LNCaP clone FGC (cell line): ENCODE measurements at regions not wholly inside any gene's neighbourhood (a gene's known extent, or its start where the extent isn't known, plus 50 kb on each side); places are given as distances from the start of the nearest gene placed in this dataset.

Experiments used
- DNase-seq: peaks from one replicate; pipeline ENCODE4 v3.0.0-alpha.2; 2011; ENCODE audit warnings: low read depth
- H3K4me3 ChIP-seq: 2 replicates; pipeline ENCODE4 v1.5.1; 2011; ENCODE audit warnings: mild to moderate bottlenecking, low read depth, low read length, control low read depth
- TF ChIP-seq, protein P1 (sequence below): IDR thresholded peaks from 2 replicates; pipeline ENCODE4 v1.5.1; 2012; ENCODE audit warnings: mild to moderate bottlenecking; ENCODE audit not compliant: control insufficient read depth, insufficient read depth; ENCODE audit errors: extremely low read depth

DNA sequence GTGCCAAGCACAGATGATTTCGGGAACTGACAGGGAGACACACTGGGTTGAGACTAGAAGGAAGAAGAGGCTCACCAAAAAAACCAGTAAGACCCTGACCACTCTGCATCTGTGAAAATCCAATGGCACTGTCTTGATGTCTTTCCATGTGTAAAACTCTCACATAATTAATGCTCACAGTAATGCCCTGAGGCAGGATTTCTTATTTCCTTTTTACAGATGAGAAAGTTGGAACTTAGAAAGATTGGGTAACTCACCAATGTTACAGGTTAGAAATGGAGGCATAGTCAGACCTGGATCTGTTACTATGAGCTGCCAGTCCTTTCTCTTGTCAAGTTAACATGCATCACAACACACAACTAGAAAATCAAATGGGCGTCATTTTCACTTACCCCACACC lies 151.0 kb upstream of the MCHR2 start:
- no peak for DNase-seq
- H3K4me3 ChIP-seq, result no peak overlapping the region
- TF ChIP-seq, protein P1, sequence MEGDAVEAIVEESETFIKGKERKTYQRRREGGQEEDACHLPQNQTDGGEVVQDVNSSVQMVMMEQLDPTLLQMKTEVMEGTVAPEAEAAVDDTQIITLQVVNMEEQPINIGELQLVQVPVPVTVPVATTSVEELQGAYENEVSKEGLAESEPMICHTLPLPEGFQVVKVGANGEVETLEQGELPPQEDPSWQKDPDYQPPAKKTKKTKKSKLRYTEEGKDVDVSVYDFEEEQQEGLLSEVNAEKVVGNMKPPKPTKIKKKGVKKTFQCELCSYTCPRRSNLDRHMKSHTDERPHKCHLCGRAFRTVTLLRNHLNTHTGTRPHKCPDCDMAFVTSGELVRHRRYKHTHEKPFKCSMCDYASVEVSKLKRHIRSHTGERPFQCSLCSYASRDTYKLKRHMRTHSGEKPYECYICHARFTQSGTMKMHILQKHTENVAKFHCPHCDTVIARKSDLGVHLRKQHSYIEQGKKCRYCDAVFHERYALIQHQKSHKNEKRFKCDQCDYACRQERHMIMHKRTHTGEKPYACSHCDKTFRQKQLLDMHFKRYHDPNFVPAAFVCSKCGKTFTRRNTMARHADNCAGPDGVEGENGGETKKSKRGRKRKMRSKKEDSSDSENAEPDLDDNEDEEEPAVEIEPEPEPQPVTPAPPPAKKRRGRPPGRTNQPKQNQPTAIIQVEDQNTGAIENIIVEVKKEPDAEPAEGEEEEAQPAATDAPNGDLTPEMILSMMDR, result no peak

- DNase-seq, result no peak
- TF ChIP-seq, protein P1, result no peak
- H3K4me3 ChIP-seq, result no peak overlapping the region
These were observed 144.5 kb upstream of the MCHR2 start for GRCh38 chr6:100138346-100139022.

GRCh38 chr6:100137759-100138158 lies 143.7 kb upstream of the MCHR2 start:
- TF ChIP-seq, protein P1, result no peak
- no peak overlapping the region for H3K4me3 ChIP-seq
- no peak for DNase-seq

- DNase-seq, result no peak
- TF ChIP-seq, protein P1, result no peak
- no peak overlapping the region for H3K4me3 ChIP-seq
These were observed 142.6 kb upstream of the MCHR2 start for GRCh38 chr6:100136590-100136989.

- TF ChIP-seq, protein P1, result no peak
- H3K4me3 ChIP-seq, result no peak overlapping the region
- DNase-seq, result no peak
These were observed 142.0 kb upstream of the MCHR2 start for GRCh38 chr6:100135977-100136376.

- TF ChIP-seq, protein P1, result no peak
- no peak for DNase-seq
- no peak overlapping the region for H3K4me3 ChIP-seq
These were observed 140.7 kb upstream of the MCHR2 start for GRCh38 chr6:100134703-100135102.

GRCh38 chr6:100134297-100134696 lies 140.3 kb upstream of the MCHR2 start:
- TF ChIP-seq, protein P1, result no peak
- DNase-seq, result no peak
- no peak overlapping the region for H3K4me3 ChIP-seq
